CD4-positive, alpha-beta T cell treated with Interleukin-15 for 1 hour (primary cell): ENCODE measurements at regions not wholly inside any gene's neighbourhood (a gene's known extent, or its start where the extent isn't known, plus 50 kb on each side); places are given as distances from the start of the nearest gene placed in this dataset.

Experiments
- DNase-seq: peaks from one replicate; pipeline ENCODE4 v3.0.0-alpha.2; 2020

DNA sequence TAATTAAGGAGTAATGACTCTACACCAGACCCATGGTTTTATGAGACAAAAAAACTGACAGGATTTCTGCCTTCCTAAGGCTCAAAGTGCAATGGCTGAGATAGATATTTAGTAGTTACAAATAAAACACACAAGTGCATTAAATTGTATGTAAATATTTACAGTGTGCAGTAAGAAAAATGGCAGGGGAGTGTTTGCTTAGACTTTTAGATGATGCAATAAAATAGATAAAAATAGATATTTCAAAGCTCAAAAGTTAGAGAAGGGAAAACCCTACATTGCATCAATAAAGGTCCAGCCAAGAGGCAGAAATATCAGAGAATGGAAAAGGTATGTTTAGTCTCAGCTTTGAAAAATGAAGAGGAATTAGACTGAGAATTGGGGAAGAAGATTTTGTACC lies 226.3 kb upstream of the FGGY start:
- no peak for DNase-seq

DNA sequence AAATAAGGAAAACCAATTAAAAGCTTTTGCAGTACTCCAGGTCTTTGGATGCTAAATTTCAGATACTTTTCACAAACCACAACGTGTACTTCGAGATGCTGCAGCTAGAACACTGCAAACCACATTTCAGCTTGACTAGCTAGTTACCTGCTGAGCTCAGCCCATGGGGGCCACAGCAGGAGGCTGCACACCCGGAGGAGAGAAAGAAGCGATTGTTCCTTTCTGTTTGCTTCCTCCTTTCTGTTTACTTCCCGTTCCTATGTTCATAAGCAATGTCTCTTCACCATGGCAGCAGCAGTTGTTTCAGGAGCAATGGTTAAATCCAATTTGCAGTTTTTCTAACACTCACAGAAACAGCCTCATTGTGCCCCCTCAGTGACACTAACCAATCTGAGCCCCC lies 225.6 kb upstream of the FGGY start:
- DNase-seq: no peak

DNA sequence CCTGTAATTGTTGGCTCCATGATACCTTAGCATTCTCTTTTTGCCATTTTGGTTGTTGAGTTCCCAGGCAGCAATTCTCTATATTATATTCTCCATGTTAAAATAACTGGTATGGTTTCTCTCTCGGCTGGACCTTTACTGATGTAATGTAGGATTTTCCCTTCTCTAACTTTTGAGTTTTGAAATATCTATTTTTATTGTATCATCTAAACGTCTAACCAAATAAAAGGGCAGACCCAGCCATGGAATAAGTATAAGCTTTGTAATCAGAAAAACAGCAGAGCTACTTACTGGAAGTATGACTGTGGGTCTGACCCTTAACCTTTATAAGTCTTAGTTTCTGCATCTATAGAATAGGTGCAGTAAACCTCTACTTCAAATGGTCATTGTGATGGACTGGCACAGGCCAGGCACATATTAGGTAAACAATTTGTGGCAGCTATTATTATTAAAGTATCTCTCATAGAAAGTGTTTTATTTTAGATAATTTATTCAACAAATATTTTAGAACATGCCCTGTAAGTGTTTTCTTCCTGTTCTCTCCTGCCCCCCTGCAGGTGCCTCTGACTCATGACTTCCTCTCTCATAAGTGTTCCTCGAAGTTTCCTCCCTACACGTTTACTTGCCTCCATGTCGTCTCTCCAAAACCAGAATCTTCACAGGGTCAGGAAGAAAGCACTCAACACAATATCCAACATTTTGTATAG lies 224.9 kb upstream of the FGGY start:
- DNase-seq: peak; percentile 38

DNA sequence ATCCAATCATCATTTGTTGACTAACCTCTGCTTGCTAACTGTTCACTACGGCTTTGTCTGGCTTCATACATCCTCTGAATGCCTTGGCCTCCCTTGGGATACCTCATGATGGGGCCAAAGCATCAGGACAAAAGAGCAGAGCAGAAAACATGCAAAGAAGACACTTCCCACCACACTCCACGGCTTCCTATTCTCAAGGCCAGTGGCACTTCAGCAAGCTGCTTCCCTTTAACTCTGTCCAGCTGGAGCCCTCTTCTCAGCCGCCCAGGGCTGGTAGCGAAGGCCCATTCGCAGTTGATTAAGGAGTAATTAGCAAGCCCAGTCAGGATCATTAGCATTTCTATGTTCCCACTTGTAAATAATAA lies 224.3 kb upstream of the FGGY start:
- DNase-seq: no peak

DNA sequence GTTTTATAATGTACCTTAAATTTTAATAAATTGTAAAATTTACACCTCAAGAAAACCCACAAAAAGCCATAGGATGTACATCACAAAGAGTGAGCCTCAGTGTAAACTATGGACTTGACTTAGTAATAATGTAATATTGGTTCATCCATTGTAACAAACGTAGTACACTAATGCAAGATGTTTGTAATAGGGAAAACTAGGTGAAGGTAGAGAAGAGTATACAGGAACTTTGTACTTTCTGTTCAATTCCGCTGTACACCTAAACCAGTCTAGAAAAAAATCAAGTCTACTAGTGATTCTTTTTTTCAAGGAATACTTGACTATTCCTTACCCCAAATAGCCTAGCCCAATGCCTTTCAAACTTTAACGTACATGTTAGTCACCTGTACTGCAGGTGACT lies 222.3 kb upstream of the FGGY start:
- DNase-seq: no peak

DNA sequence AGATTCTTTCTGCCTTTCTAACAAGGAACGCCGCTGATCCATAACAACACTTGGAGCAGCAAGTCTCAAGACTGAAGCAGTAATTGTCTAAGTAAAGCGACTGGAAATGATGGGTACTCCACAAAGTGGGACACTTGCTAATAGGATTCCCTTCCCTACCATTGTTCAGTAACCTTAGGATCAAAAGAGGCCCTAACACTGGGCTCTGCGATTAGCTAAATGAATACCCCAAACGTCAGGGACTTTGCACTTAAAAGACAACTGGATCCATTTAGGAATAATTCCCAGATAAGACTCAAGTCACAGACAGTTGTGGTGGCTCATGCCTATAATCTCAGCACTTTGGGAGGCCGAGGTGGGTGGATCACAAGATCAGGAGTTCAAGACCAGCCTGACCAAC lies 221.9 kb upstream of the FGGY start:
- no peak for DNase-seq

DNA sequence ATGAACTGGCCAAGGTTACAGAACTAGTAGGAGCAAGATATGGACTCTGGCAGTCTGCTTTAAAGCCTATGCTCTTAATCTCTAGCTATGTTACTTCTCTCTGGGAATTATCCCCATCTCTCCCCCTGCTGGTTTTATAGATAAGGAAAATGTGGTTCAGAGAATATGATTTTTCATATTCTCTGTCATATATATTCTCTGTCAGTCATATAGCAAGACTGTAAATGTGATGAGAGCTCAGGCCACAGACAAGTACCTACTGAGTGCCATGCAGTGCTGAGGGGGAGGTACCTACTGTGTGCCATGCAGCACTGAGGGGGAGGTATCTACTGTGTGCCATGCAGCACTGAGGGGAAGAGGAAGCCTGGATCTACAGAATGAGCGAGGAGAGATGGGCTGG lies 220.3 kb upstream of the FGGY start:
- no peak for DNase-seq

DNA sequence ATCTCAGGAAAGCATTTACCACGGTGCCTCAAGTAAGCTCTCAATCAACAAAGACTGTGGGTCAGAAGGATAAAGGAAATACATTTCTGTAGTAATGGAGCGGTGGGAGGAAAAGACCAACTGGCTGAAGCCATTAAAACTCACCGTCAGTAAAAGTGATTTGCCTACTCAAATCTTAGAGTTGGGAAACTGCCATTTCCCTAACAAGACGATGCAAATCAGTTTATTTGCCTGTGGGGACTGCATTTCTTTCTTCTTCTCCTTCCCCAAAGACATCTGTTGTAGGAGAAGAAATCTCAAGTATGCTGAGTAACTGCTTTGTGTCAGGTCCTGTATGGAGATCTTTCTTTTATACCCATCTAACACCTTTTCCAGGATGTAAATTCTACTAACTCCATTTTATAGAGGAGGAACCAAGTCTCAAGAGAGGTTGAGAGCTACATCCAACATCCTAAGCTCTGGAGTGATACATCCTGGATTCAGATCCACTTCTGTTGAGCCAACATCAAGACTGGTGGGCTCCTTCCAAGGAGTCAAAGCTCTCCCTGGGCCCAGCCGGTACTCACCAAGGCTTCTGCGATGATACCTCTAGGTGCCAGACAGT lies 219.3 kb upstream of the FGGY start:
- DNase-seq: no peak

DNA sequence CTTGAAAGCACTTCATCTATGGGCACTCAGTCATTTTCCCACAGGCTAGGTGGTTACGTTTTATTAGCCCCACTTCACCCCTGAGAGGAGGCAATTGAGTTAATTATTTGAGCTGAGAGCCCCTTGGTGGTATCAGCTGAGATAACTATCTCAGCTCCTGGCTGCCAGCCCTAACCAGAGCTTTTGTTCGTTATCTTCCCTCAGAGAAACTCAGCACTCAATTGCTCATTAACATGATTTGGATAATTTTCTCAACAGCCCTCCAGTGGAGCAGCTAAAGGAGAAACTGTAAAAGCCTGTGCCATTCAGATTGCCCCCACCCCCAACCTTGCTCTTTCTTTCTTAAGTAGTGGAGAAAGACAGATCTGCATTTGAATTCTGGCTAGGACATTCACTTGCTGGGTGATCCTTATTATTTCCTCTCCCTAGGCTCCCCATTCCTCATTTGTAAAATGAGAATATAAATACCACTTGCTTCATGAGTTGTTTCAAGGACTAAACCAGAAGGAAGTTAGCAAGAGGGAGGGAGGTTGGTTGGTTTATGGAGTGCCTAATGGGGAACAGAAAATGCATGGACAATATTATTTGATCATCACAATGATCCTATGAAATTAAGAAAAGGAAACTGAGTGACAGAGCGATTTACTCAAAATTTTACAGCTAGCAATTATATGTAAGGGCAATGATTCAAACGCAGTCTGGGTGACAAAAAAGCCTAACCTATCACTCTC lies 218.7 kb upstream of the FGGY start:
- DNase-seq: no peak

DNA sequence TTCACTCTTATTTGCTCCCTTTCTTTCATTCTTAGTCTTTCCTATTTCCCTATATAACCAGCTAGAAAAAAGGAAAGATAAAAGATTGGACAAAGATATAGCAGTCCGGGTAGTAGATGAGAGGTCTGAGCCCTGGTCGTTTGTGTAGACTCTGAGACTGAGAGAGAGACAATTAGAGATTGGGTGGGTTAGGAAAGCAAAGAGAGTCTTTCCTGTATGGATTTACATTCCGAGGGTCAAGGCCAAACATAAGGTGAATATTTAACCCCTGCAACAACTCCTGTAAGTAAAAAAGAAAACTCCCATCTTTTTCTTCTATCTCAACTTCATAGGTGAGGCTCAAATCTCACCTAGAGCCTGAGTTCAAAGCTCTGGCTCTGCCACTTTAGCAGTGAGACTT lies 218.0 kb upstream of the FGGY start:
- DNase-seq: no peak

DNA sequence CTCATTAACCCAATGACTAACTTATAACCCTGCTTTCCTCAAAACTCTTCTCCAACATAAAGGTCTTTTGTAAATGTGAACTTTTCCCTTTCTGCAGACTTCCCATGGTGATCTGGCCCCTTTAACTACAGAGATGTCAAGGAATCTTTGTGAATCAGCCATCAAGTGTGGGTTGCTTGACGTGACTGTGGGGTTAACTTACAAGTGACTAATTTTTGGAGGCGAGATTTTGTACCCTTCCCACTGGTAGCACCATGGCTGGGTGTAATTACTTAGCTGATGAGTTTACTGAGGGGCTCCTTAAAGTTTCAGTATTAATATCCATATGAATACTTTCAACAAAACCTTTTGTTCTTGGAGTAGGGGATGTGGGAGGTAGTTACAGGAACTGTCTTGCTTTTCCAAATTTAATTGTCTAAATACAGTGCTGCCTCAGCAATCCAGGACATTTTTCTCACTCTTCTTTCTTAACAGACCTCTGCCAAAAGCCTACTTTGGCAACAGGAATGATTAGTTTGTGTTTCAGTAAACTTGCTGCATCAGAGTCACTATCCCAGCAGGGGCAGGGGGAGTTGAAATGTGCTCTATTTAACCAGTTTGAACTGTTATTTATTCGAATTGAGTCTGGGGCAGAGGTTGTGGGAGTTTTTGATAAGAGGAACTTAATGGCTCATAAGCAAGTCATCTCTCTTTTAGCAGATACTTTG lies 217.3 kb upstream of the FGGY start:
- no peak for DNase-seq

DNA sequence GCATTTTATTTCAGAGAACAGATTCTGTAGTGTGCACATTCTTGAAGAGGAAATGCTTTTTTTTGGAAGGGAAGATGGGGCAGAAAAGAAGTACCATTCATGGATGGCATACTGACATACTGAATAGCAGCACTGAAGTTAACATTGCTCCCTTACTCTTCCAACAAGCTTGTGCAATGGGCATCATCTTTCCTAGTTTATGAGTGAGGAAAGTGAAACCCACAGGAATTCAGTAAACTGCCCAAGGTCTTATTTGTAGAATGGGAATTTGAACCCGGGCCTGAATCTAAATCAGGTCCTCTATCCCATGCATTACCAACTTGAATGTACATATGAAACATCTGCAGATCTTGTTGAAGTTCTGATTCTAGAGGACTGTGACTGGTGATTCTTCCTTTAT lies 215.7 kb upstream of the FGGY start:
- no peak for DNase-seq

DNA sequence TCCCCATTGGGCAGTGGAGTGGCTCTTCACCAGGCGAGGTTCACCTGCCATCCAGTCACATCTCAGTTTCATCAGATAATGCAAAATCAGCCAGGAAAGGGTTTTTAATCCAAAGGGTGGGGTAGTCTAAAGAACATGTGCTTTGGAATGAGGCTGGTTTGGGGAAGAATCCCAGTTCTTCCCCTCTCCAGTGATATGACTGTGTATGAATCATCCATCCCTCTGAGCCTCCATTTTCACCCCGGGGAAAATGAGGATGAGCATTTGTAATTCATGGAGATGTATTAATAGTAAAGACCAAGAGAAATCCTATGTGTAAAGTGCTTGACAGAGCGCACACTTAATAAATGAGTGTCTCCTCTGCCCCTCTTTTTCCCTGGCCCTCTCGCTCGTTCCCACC lies 215.1 kb upstream of the FGGY start:
- no peak for DNase-seq

DNA sequence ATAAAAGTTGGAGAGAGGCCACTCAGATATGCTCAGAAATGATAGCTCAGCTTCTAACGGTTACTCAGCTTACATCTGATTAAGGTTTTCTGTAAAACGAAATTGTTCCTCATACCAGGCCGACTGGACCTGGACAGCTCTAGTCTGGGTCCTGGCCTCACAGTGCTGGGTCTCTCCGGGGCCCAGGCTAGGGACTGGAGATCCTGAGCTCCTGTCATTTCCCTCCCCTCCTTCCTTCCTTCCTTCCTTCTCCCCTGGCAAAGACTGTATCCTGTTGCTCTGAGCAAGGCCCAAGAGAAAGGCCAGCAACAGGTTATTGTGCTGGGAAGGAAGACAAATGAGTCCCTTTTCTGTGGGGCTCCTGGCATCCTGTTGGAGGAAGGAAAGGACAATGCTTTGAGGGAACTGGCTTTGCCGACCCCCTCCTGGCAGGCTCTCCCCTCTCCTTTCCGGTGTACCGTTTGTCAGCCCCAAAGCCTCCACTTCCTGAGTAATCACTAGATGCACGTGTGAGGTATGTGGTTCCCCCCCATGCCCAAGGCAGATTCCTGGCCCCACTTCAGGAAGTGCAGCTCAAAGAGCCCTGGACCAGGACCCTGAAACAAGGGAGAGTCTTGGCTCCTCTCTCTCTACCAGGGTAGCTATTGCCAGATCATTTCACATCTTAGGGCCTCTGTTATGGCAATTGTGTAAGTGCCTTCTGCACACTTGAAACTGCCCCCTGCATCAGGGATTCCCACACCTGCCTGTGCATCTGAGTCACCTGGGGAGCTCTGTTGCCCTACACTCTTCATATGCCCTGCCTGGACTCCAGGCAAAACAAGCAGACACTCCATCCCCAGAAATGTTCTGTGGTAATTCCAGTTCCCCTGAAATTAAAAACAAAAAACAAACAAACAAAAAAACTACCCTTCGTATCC lies 212.7 kb upstream of the FGGY start:
- no peak for DNase-seq

DNA sequence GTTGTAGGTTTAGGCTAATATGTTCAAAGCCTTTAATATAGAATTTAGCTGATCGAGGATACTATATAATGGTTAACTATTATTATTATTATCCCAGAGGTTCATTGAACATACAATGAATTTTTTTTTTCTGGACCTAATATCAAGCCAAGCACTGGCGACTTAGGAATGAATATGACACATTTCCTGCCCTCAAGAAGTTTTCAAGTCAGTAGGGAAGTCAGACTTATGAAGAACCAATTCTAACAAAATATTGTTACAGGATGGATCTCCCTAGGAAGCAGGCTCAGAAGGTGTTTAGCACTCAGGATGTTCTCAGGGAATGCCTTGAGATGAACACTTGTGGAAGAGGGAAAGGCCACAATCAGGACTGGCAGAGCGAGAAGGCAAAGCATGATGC lies 211.8 kb upstream of the FGGY start:
- DNase-seq: no peak

DNA sequence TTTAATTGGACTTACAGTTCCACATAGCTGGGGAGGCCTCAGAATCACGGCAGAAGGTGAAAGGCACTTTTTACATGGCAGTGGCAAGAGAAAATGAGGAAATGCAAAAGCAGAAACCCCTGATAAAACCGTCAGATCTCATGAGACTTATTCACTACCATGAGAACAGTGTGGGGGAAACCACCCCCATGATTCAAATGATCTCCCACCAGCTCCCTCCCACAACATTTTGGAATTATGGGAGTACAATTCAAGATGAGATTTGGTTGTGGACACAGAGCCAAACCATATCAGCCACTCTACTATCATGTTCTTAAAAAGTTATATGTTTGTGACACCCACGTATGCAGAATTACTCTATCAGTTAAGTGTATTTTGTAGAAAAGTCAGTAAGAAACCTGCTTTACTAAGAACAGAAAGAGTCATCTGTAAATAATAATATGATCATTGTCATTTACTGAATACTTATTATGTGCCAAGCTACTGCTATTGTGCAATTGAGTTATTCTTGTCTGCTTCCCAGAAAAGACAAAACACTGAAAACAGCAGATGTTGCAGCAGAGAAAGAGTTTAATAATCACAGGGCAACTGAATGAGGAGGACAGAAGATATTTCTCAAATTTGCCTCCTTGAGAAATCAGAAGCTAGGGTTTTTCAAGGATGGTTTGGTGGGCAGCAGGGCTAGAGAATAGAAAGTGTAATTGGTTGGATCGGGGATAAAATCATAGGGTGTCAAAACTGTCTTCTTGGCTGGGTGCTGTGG lies 207.7 kb upstream of the FGGY start:
- no peak for DNase-seq

DNA sequence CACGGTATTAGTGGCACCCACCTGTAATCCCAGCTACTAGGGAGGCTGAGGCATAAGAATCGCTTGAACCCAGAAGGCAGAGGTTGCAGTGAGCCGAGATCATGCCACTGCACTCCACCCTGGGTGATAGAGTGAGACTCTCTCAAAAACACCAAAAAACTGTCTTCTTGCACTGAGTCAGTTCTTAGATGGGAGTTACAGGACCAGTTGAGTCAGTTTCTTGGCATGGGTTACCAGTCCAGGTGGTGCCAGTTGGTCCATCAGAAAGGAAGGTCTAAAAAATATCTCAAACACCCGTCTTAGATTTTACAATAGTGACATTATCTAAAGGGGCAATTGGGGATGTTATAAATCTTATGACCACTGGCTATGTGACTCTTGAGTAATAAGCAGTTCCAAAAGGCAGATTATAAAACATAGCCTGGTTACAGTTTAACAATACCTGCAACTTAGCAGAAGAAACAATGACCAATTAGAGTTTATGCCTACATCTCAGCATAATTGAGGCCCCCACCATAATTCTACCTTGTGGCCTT lies 206.9 kb upstream of the FGGY start:
- no peak for DNase-seq

DNA sequence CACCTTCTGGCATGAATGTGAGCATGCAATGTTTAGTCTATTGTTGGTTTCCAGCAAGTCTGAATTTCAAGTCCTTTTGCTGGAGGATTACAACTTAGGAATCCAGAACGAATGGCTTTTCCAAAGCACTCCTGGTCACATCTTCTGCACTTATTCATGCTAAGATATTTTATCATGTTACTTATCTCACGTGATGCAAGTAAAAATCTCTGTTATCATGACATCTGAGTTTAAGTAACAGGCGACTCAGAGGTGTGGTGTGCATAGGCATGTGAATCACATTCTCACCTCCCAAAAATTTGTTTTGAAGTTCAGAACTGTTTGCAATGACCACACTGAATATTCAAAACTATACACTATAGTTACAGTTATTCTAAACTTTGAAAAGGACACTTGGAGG lies 204.8 kb upstream of the FGGY start:
- no peak for DNase-seq

DNA sequence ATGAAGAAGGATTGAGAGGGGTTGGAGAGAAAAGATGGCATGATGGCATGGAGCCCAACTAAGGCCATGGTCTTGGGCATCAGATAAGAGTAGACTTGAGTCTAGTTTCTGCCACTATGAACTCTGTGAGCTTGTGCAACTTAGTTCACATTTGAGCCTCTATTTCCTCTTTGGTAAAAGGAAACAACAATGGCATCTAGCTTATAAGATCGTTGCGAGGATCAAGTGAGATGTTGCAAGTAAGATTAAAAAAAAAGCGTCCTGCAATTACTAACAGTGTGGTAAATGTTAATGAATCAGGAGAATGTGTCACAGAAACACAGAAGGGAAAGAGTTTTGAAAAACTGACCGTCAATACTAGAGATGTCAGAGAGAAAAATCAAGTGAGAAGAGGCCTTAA lies 202.9 kb upstream of the FGGY start:
- DNase-seq: no peak

DNA sequence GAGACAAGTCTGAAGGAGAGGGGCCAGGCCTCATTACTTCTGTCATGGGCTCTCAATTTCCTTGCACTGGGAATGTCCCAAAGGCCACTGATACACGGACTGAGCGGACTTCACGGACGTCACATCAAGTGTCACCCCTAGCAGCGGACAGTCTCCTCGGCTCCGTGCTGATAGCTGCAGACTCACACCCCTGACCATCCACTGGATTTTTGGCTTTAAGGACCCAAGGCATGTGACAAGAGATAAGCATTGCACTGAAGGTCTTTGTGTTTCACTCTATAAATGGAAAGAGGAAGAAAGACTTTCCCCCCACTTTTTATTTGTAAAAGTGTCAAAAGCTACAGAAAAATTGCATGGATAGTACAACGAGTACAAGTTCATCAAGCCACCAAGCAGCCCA lies 200.4 kb upstream of the FGGY start:
- DNase-seq: no peak

DNA sequence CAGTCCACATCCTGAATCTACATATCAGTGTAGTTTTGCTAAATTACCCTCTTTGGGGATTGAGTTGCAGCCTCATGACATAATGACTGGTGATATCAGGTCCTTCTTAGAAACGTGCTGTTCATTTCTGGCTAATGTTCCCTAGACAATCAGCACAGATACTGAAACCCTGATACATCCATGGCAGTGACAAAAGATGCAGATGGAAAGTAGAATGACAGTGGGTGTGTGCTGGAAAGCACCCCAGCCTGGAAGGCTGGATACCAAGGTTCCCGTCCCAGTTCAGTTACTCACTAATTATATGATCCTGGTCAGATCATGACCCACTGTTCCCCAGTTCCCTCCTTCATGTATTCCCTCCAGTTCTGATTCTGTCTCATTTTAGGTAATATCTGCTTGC lies 198.2 kb upstream of the FGGY start:
- DNase-seq: no peak
